Heart right ventricle (tissue), 16 donors: ENCODE measurements at regions not wholly inside any gene's neighbourhood (a gene's known extent, or its start where the extent isn't known, plus 50 kb on each side); places are given as distances from the start of the nearest gene placed in this dataset.
"Not testable (repeated sequence)": the region's sequence is repeated elsewhere in the genome, so short reads cannot be mapped to it uniquely, and the experiment has no call there.

Experiments
- ATAC-seq, 8 donors: fragments of 200-7000 bp; cut with Tn5 transposase; one replicate each; pipeline ENCODE4 v1.9.1; 2020; ENCODE audit warnings: mild to moderate bottlenecking in 8 of 8, moderate library complexity in 8 of 8, moderate number of reproducible peaks in 1 of 8
- DNase-seq, 2 donors: peaks; one replicate each; pipeline ENCODE4 v3.0.0-alpha.2; 2020
- H3K27ac ChIP-seq, 10 donors: fragments of 200-600 bp; sonication (generic) in 2 of 10; one replicate each; pipeline versions ENCODE4 v1.5.0 to v1.8.0; 2020 to 2022; ENCODE audit warnings: mild to moderate bottlenecking in 3 of 10
- H3K27me3 ChIP-seq, 7 donors: fragments of 200-600 bp; one replicate each; pipeline ENCODE4 v1.8.0; 2021 to 2022; ENCODE audit warnings: mild to moderate bottlenecking in 2 of 7
- H3K36me3 ChIP-seq, 9 donors: fragments of 200-600 bp; sonication (generic) in 1 of 9; one replicate each; pipeline versions ENCODE4 v1.5.0 to v1.8.0; 2020 to 2022; ENCODE audit warnings: mild to moderate bottlenecking in 2 of 9
- H3K4me1 ChIP-seq, 9 donors: fragments of 200-600 bp; sonication (generic) in 1 of 9; one replicate each; pipeline versions ENCODE4 v1.5.0 to v1.8.0; 2020 to 2022; ENCODE audit warnings: mild to moderate bottlenecking in 4 of 9
- H3K4me3 ChIP-seq, 10 donors: fragments of 200-600 bp; sonication (generic) in 2 of 10; one replicate each; pipeline versions ENCODE4 v1.5.0 to v1.8.0; 2020 to 2022; ENCODE audit warnings: mild to moderate bottlenecking in 7 of 10, moderate library complexity in 2 of 10
- H3K9me3 ChIP-seq, 11 donors: fragments of 200-600 bp in 10 of 11; sonication (generic) in 2 of 11; one replicate each; pipeline versions ENCODE4 v1.5.0 to v1.8.0; 2013 to 2022; ENCODE audit warnings: mild to moderate bottlenecking in 2 of 11, control low read depth in 1 of 11, moderate library complexity in 1 of 11
- whole genome bisulfite sequencing, 2 donors: extraction: QIAGEN DNeasy Blood & Tissue Kit; methylation state at CpG; one replicate each; pipeline ENCODE4 v1.1.7; 2013; ENCODE audit warnings: inconsistent platforms in 1 of 2; 5-methylcytosine and 5-hydroxymethylcytosine counted together
- intact Hi-C, 10 donors: fragments of 100-400 bp; cut with DNase I; formaldehyde crosslinking; loops; one replicate each; pipeline versions ENCODE4 v1.11.1 to v1.14.2; 2022
- TF ChIP-seq, protein P1 (sequence below), 9 donors: fragments of 200-600 bp; sonication (generic) in 2 of 9; IDR thresholded peaks; one replicate each; pipeline versions ENCODE4 v1.5.0 to v1.8.0; 2021 to 2022; ENCODE audit warnings: antibody characterized with exemption in 9 of 9, mild to moderate bottlenecking in 5 of 9, moderate library complexity in 1 of 9
- donor health status: Arrhythmogenic right ventricular cardiomyopathy.
- donor health status: ischemic (EF 13 %, LVEDD 7.1; RV severe dilation, severe dysfunction).
- donor health status: healthy with polysubstance abuse.
- donor health status: DM: no; HTN: yes; CAD: no.
- donor health status: DM: no; HTN: no; CAD: no.
- donor health status: ischemic (EF 25% LVEDD 6.9; RV normal size, moderate dysfunction).
- donor health status: ischemic (EF 25% LVEDD 5.7; RV mildly dilated, moderate dysfunction).
- donor health status: healthy.
- donor health status: DM: yes; HTN: yes; CAD: no.
- donor health status: Ischemic cardiomyopathy.
- donor health status: ischemic (EF 35%, LVEDD 5.7; RV mildly dilated, moderate dysfunction).
- donor health status: nonischemic (EF 11% LVEDD 7.7; RV severe dilation, severe dysfunction).
- donor health status: DM: yes; HTN: yes; CAD: no.
- donor health status: PGD.
- donor health status: ischemic (EF 29% LVEDD 5.4; RV normal size, mild dysfunction).
- donor health status: nonischemic (EF 23%, LVEDD 6.1; RV moderate dilation, normal function).

DNA sequence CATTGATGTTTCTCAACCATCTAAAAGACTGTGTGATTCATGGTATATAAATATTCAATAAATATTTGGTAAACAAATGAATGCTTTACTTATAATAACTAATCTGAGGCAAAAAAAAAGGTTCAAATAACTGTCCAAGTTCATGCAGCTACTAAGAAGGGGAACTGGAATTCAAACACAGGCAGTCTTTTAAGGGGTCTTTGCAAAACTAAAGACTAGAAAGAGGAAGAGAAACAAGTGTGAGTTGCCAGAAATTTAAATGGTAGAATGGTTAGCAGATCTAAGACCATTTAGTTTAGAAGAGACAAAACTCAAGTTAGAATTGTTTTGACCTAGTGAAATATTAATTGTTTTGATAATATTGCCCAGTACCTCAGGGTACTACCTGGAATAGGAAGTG, 642.0 kb upstream of the LRRN3 start:
- no peaks in the 10 kb centered on the region for H3K4me1 ChIP-seq
- no peak for DNase-seq
- no peak overlapping the region for H3K27ac ChIP-seq
- H3K27me3 ChIP-seq: no peaks in the 10 kb centered on the region
- no peak overlapping the region for H3K4me3 ChIP-seq
- ATAC-seq: no peak
- no peaks in the 10 kb centered on the region for H3K9me3 ChIP-seq
- H3K36me3 ChIP-seq: no peaks in the 10 kb centered on the region
- TF ChIP-seq, protein P1, sequence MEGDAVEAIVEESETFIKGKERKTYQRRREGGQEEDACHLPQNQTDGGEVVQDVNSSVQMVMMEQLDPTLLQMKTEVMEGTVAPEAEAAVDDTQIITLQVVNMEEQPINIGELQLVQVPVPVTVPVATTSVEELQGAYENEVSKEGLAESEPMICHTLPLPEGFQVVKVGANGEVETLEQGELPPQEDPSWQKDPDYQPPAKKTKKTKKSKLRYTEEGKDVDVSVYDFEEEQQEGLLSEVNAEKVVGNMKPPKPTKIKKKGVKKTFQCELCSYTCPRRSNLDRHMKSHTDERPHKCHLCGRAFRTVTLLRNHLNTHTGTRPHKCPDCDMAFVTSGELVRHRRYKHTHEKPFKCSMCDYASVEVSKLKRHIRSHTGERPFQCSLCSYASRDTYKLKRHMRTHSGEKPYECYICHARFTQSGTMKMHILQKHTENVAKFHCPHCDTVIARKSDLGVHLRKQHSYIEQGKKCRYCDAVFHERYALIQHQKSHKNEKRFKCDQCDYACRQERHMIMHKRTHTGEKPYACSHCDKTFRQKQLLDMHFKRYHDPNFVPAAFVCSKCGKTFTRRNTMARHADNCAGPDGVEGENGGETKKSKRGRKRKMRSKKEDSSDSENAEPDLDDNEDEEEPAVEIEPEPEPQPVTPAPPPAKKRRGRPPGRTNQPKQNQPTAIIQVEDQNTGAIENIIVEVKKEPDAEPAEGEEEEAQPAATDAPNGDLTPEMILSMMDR (IDR thresholded peaks at IDR 0.05): no peak
- intact Hi-C loops: no loop called here

DNA sequence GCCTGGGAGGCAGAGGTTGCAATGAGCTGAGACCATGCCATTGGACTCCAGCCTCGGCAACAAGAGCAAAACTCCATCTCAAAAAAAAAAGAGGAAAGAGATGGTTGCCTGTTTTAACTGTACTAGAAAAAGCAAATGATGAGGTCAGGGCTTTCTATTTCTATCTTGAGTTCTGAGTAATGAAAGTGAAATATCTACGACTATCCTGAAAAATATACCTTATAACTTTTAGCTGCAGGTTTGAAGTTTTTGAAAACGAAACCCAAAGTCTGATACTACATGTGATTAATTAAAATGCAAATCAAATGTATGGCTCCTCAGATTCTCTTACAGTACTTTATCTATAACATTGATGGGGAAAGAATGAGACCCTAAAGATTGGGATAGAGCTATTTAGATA, 636.2 kb upstream of the LRRN3 start:
- ATAC-seq (no peak), DNase-seq (no peak)
- H3K27me3 ChIP-seq: no peaks in the 10 kb centered on the region
- 71 to 82% methylated on average over 3 of the region's 3 CpGs for WGBS, 2 donors
- H3K4me3 ChIP-seq: no peak overlapping the region
- H3K9me3 ChIP-seq: peaks cover 0 to 4% (median 0%) of the 10 kb centered on the region in 11 donors
- no peaks in the 10 kb centered on the region for H3K4me1 ChIP-seq
- H3K36me3 ChIP-seq: no peaks in the 10 kb centered on the region
- TF ChIP-seq, protein P1 (IDR thresholded peaks at IDR 0.05): no peak
- H3K27ac ChIP-seq: no peak overlapping the region
- intact Hi-C loops: no loop called here

DNA sequence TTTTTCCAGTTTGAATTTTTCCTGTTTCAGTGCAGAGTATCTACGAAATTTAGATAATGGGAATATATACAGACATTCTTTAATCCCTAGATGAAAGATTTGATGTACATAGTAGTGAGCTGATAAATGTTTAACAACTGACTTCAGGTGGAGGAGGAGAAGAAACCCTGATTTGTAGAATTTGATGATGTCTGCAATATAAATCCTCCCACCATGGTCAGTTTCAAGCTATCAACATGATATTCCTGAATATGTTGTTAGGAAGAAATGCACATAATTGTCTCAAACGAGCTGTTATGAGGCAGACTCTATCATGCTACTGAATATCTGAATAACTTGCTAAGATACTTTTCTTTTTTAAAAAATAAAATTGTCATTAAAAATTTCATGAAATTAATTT, 629.3 kb upstream of the LRRN3 start:
- Histone ChIP-seq H3K9me3 (peaks cover 0 to 4% (median 0%) of the 10 kb centered on the region in 11 donors), H3K4me1 (no peaks in the 10 kb centered on the region), H3K27ac (no peak overlapping the region), H3K36me3 (no peaks in the 10 kb centered on the region), H3K27me3 (no peaks in the 10 kb centered on the region), H3K4me3 (no peak overlapping the region)
- DNase-seq: no peak
- intact Hi-C loops: no loop called here
- no peak for ATAC-seq
- 44 to 48% methylated on average over 2 of the region's 2 CpGs for WGBS, 2 donors
- TF ChIP-seq, protein P1 (IDR thresholded peaks at IDR 0.05): no peak

DNA sequence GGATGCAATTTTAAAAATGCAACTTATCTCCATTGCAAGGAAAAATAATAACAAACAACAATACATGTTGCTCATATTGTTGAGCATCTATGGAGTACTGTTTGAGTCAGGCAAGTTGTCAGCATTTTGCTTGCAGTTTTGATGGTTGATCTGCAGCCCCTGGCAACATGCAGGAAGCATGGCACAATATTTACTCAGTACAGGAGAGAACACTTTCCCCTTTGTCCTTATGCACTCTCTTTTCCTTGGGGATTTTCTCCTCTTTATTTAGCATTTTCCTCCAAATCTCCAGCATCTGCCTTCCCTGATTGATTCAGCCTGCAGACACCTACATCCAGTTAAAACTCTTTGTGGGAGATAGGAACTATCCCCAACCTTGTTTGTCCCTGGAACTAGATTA, 620.5 kb upstream of the LRRN3 start:
- Histone ChIP-seq H3K36me3 (no peaks in the 10 kb centered on the region), H3K9me3 (peaks cover 0 to 6% (median 0%) of the 10 kb centered on the region in 11 donors), H3K27ac (no peak overlapping the region), H3K4me1 (no peaks in the 10 kb centered on the region), H3K4me3 (no peak overlapping the region), H3K27me3 (no peaks in the 10 kb centered on the region)
- no peak for DNase-seq
- intact Hi-C loops: no loop called here
- TF ChIP-seq, protein P1 (IDR thresholded peaks at IDR 0.05): no peak
- no peak for ATAC-seq

DNA sequence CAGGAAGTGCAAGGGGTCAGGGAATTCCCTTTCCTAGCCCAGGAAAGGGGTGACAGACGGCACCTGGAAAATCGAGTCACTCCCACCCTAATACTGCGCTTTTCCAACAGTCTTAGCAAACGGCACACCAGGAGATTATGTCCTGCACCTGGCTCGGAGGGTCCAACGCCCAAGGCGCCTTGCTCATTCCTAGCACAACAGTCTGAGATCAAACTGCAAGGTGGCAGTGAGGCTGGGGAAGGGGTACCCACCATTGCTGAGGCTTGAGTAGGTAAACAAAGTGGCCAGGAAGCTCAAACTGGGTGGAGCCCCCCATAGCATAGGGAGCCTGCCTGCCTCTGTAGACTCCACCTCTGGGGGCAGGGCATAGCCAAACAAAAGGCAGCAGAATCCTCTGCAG, 618.5 kb upstream of the LRRN3 start:
- not testable (repeated sequence) for ATAC-seq, DNase-seq
- WGBS, 2 donors: 76 to 87% methylated on average over 7 of the region's 7 CpGs

More for the DNA sequence above, 618.5 kb upstream of the LRRN3 start:
- H3K27ac ChIP-seq, H3K27me3 ChIP-seq, H3K4me1 ChIP-seq, H3K4me3 ChIP-seq, intact Hi-C loops, H3K9me3 ChIP-seq, H3K36me3 ChIP-seq: not testable (repeated sequence)
